Inflammatory macrophage treated with lipopolysaccharide for 4 hours (primary cell): ENCODE measurements at regions not wholly inside any gene's neighbourhood (a gene's known extent, or its start where the extent isn't known, plus 50 kb on each side); places are given as distances from the start of the nearest gene placed in this dataset.

ENCODE experiments used
- DNase-seq: peaks from one replicate; pipeline ENCODE4 v3.0.0-alpha.2; 2020

GRCh38 chr12:30827101-30828066 lies 72.6 kb upstream of the CAPRIN2 start:
- no peak for DNase-seq

GRCh38 chr12:30826276-30826675 lies 71.5 kb upstream of the CAPRIN2 start:
- no peak for DNase-seq

GRCh38 chr12:30825341-30825740 lies 70.6 kb upstream of the CAPRIN2 start:
- no peak for DNase-seq

GRCh38 chr12:30824311-30824710 lies 69.6 kb upstream of the CAPRIN2 start:
- DNase-seq = no peak

- DNase-seq = no peak
Measured at GRCh38 chr12:30823764-30824163, 69.0 kb upstream of the CAPRIN2 start.

- DNase-seq = peak; percentile 12
Measured at GRCh38 chr12:30823156-30823699, 68.5 kb upstream of the CAPRIN2 start.

- DNase-seq = peak; percentile 29
Measured at GRCh38 chr12:30822385-30823155, 67.8 kb upstream of the CAPRIN2 start.

- DNase-seq = no peak
Measured at GRCh38 chr12:30820406-30820946, 65.7 kb upstream of the CAPRIN2 start.

- no peak for DNase-seq
Measured at GRCh38 chr12:30818562-30818961, 63.8 kb upstream of the CAPRIN2 start.

- DNase-seq = no peak
Measured at GRCh38 chr12:30816742-30817465, 62.2 kb upstream of the CAPRIN2 start.

- DNase-seq = no peak
Measured at GRCh38 chr12:30814295-30814655, 59.5 kb upstream of the CAPRIN2 start.

- DNase-seq = peak; percentile 4
Measured at GRCh38 chr12:30813525-30814294, 59.0 kb upstream of the CAPRIN2 start.

GRCh38 chr12:30811966-30812365 lies 57.2 kb upstream of the CAPRIN2 start:
- DNase-seq = no peak

GRCh38 chr12:30810918-30811317 lies 56.2 kb upstream of the CAPRIN2 start:
- DNase-seq = no peak

- no peak for DNase-seq
Measured at GRCh38 chr12:30807695-30808034, 52.9 kb upstream of the CAPRIN2 start.

- DNase-seq = peak; percentile 54
Measured at GRCh38 chr12:30806989-30807694, 52.4 kb upstream of the CAPRIN2 start.

- DNase-seq = no peak
Measured at GRCh38 chr12:30805959-30806358, 51.2 kb upstream of the CAPRIN2 start.
